Mesodermal cell (in vitro differentiated cells): ENCODE measurements at regions not wholly inside any gene's neighbourhood (a gene's known extent, or its start where the extent isn't known, plus 50 kb on each side); places are given as distances from the start of the nearest gene placed in this dataset.

Source experiments
- H3K27ac ChIP-seq: 2 replicates; pipeline ENCODE4 v1.7.0; 2013; ENCODE audit warnings: mild to moderate bottlenecking, low read depth, low read length, moderate library complexity; ENCODE audit not compliant: severe bottlenecking
- H3K36me3 ChIP-seq: 2 replicates; pipeline ENCODE4 v1.7.1; 2013; ENCODE audit warnings: mild to moderate bottlenecking, low read length, moderate library complexity; ENCODE audit not compliant: control insufficient read depth, insufficient read depth
- H3K4me1 ChIP-seq: one replicate; pipeline ENCODE4 v1.7.1; 2013; ENCODE audit warnings: mild to moderate bottlenecking, low read length; ENCODE audit not compliant: insufficient read depth, control insufficient read depth, poor library complexity, severe bottlenecking
- H3K4me3 ChIP-seq: 2 replicates; pipeline ENCODE4 v1.7.0; 2013; ENCODE audit warnings: low read length, control low read depth, mild to moderate bottlenecking; ENCODE audit not compliant: insufficient read depth, poor library complexity, severe bottlenecking; ENCODE audit errors: extremely low read depth
- H3K9me3 ChIP-seq: 2 replicates; pipeline ENCODE4 v1.7.1; 2013; ENCODE audit warnings: mild to moderate bottlenecking, low read length, moderate library complexity; ENCODE audit not compliant: control insufficient read depth
- WGBS, 2 experiments: methylation state at CpG; one replicate each; pipeline ENCODE4 v1.1.5; 2013; ENCODE audit warnings: missing lambda C conversion rate in 2 of 2; ENCODE audit not compliant: insufficient coverage in 2 of 2; 5-methylcytosine and 5-hydroxymethylcytosine counted together

GRCh38 chr13:100818711-100819110 is 144.1 kb upstream of the TMTC4 start:
- H3K4me1 ChIP-seq, result no peaks in the 10 kb centered on the region
- no peak overlapping the region for H3K27ac ChIP-seq
- H3K9me3 ChIP-seq, result peaks cover 9% of the 10 kb centered on the region
- WGBS, 2 experiments, result 83 to 90% methylated on average over 2 to 3 of the region's 3 CpGs
- no peak overlapping the region for H3K4me3 ChIP-seq
- no peaks in the 10 kb centered on the region for H3K36me3 ChIP-seq

DNA sequence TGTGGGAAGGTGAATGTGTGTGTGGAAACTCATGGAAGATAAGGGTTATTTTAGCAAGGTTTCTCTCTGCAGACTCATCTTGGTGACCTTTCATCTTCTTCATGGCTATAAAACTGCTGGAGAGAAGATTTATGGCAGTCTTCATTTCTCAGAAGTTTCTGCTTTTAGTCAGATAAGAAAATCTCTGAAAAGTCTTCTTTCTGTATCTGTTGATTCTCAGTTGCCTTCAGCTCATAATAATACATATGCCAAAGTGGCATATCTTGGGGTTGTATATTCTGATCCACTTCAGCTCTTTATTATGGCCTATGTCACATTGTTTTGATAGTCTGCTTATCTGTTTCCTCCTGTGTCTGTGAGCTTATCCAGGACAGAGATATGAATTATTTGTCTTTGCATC is 143.3 kb upstream of the TMTC4 start:
- peaks cover 9% of the 10 kb centered on the region for H3K9me3 ChIP-seq
- H3K36me3 ChIP-seq, result no peaks in the 10 kb centered on the region
- no peak overlapping the region for H3K4me3 ChIP-seq
- no peak overlapping the region for H3K27ac ChIP-seq
- no peaks in the 10 kb centered on the region for H3K4me1 ChIP-seq

DNA sequence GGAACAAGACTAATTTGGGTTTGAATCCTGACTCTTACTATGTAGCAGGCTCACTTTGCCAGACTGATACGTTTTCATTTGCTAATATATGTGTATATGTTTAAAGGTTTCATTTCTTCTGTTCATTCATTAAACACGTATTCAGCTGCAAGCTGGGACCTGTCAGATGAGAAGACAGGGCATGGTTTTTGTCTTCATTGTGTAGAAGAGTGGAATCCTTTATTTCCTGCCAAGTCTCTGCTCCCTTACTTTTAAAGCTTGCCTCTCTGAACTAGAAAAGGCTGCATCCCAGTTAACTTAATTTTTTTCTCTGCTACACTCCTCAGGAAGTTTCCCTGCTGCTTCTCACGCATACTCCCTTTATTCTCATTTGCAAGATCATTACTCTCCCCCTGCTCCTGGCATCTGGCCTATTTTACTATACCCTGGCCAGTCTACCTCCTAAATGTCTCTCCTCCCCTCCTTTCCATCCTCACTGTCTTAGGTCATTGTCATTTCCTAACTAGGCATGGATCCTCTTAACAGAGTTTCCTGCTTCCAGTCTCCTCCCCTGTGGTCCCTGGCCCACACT is 141.0 kb upstream of the TMTC4 start:
- Histone ChIP-seq H3K4me1 (no peaks in the 10 kb centered on the region), H3K36me3 (no peaks in the 10 kb centered on the region)

GRCh38 chr13:100812982-100813584 is 138.5 kb upstream of the TMTC4 start:
- no peaks in the 10 kb centered on the region for H3K4me1 ChIP-seq
- H3K9me3 ChIP-seq, result peaks cover 8% of the 10 kb centered on the region
- H3K36me3 ChIP-seq, result no peaks in the 10 kb centered on the region
- 82 to 100% methylated on average over 1 of the region's 2 CpGs for WGBS, 2 experiments
- no peak overlapping the region for H3K4me3 ChIP-seq
- H3K27ac ChIP-seq, result no peak overlapping the region

More for the DNA sequence above, 141.0 kb upstream of the TMTC4 start:
- Histone ChIP-seq H3K9me3 (peaks cover 9% of the 10 kb centered on the region), H3K27ac (no peak overlapping the region), H3K4me3 (no peak overlapping the region)
- WGBS, 2 experiments, result 33 to 35% methylated on average over 1 of the region's 3 CpGs

- Histone ChIP-seq H3K27ac (no peak overlapping the region), H3K36me3 (no peaks in the 10 kb centered on the region), H3K4me3 (no peak overlapping the region), H3K4me1 (no peaks in the 10 kb centered on the region), H3K9me3 (no peaks in the 10 kb centered on the region)
- WGBS, 2 experiments, result 88 to 100% methylated on average over 1 of the region's 2 CpGs
Observed at GRCh38 chr13:100811928-100812327, 137.3 kb upstream of the TMTC4 start.

GRCh38 chr13:100811024-100811865 is 136.7 kb upstream of the TMTC4 start:
- Histone ChIP-seq H3K4me1 (no peaks in the 10 kb centered on the region), H3K27ac (no peak overlapping the region), H3K4me3 (no peak overlapping the region), H3K9me3 (no peaks in the 10 kb centered on the region), H3K36me3 (no peaks in the 10 kb centered on the region)
- 73 to 86% methylated on average over 7 to 9 of the region's 14 CpGs for WGBS, 2 experiments

GRCh38 chr13:100810481-100810880 is 135.9 kb upstream of the TMTC4 start:
- Histone ChIP-seq H3K27ac (no peak overlapping the region), H3K9me3 (no peaks in the 10 kb centered on the region), H3K4me1 (no peaks in the 10 kb centered on the region), H3K4me3 (no peak overlapping the region), H3K36me3 (no peaks in the 10 kb centered on the region)
- WGBS, 2 experiments, result 94% methylated on average over 3 of the region's 3 CpGs; no CpG with 5 or more reads in 1 of the 2 experiments

DNA sequence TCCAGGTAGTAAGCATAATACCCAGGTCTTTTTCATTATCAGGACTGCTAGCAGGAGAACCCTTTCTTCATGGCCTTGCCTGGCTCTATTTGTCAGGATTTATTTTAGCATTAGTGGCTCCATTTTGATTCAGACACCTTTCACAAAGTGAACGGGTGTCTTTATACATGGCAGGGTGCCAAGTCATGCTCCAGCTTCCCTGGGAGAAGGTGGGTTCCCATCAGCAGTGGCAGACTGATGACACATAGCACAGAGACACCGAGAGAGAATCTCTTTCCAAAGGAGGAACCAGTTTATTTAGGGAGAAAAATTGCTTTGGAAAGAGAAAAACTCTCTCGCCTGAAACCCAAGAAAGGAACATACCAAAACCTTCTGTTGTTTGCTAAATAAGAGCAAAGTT is 135.3 kb upstream of the TMTC4 start:
- Histone ChIP-seq H3K36me3 (no peaks in the 10 kb centered on the region), H3K4me1 (no peaks in the 10 kb centered on the region), H3K9me3 (no peaks in the 10 kb centered on the region), H3K4me3 (no peak overlapping the region), H3K27ac (no peak overlapping the region)
- 90% methylated on average over 2 of the region's 3 CpGs; no CpG with 5 or more reads in 1 of the 2 experiments for WGBS, 2 experiments

GRCh38 chr13:100809129-100809390 is 134.5 kb upstream of the TMTC4 start:
- Histone ChIP-seq H3K36me3 (no peaks in the 10 kb centered on the region), H3K9me3 (no peaks in the 10 kb centered on the region), H3K4me1 (no peaks in the 10 kb centered on the region), H3K27ac (no peak overlapping the region), H3K4me3 (no peak overlapping the region)
- WGBS, 2 experiments, result 80 to 83% methylated on average over 2 of the region's 2 CpGs

DNA sequence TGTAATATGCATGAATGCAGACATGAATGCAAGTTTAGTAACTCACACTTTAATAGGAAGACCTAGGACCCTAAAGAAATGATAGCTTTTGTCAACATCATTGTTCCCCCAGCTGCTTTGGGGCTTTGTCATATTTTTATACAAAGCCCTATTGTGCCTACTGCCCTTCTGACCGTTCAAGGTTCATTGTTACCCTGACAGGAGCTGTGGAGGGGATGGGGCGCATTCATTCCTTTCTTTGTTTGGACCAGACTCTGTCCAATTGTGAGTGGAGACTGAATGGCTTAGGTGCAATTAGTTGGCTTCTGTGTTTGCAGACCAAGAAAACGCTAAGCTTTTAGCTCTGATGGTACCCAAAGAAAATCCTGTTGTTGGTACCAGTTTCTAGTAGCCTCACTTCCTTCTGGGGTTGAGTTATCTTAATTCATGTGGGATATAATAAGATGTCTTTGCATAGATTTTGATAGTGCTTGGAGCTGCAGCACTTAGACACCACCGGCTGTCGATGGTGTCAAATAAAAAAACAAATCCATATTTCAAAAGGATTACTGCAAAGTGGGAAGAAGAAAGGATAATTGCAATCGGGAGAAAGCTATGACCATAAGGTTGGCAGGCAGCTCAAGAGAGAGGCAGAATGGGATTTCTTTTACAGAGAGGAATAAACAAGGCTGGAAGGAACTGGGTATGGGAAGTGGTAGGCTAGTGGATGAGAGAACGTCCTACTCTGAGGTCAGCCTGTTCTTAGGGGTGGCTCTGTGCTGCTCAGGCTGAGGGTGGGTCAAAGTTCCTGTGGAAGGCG is 133.9 kb upstream of the TMTC4 start:
- Histone ChIP-seq H3K4me1 (no peaks in the 10 kb centered on the region), H3K27ac (no peak overlapping the region), H3K4me3 (no peak overlapping the region), H3K36me3 (no peaks in the 10 kb centered on the region), H3K9me3 (no peaks in the 10 kb centered on the region)
- WGBS, 2 experiments, result 56 to 66% methylated on average over 5 to 6 of the region's 8 CpGs
